ENCODE measurements at regions not wholly inside any gene's neighbourhood (a gene's known extent, or its start where the extent isn't known, plus 50 kb on each side); places are given as distances from the start of the nearest gene placed in this dataset.

- no peak for TF ChIP-seq HDAC2 (IDR thresholded peaks at IDR 0.05; ENCODE audit: borderline replicate concordance in 1 of 2, low read depth in 2 of 2, low read length in 2 of 2)
- no peak for TF ChIP-seq SRF (IDR thresholded peaks at IDR 0.05; ENCODE audit: low read depth, low read length)
- TF ChIP-seq CEBPB (IDR thresholded peaks at IDR 0.05; ENCODE audit: low read depth, low read length): no peak
- TF ChIP-seq KDM1A (IDR thresholded peaks at IDR 0.05; ENCODE audit: borderline replicate concordance, low read length): no peak
- TF ChIP-seq POLR2AphosphoS5 (IDR thresholded peaks at IDR 0.05; ENCODE audit: low read depth, low read length): no peak
Observed at GRCh38 chr2:64796926-64797325, 143.2 kb upstream of the SERTAD2 start (continued).

Data from H1 (cell line).